ENCODE measurements at regions not wholly inside any gene's neighbourhood (a gene's known extent, or its start where the extent isn't known, plus 50 kb on each side); places are given as distances from the start of the nearest gene placed in this dataset.

GRCh38 chr4:126843492-126844067 lies 789.2 kb upstream of the INTU start:
- intact Hi-C loops (cut with DNase I), result no loop called here
- WGBS, 2 donors, result 96 to 97% methylated on average over 5 of the region's 5 CpGs
- H3K27ac ChIP-seq (ENCODE audit: low read depth in 1 of 2, low read length in 2 of 2), result no peak overlapping the region
- H3K4me3 ChIP-seq (ENCODE audit: low read length in 2 of 2), result no peak overlapping the region
- H3K9me3 ChIP-seq (ENCODE audit: control insufficient read depth, low read length), result no peaks in the 10 kb centered on the region
- no peaks in the 10 kb centered on the region for H3K27me3 ChIP-seq (ENCODE audit: control insufficient read depth in 1 of 2, insufficient read depth in 2 of 2, low read length in 1 of 2)
- no peaks in the 10 kb centered on the region for H3K4me1 ChIP-seq (ENCODE audit: control insufficient read depth in 1 of 2, insufficient read depth in 2 of 2, low read length in 2 of 2)
- no peaks in the 10 kb centered on the region for H3K36me3 ChIP-seq (ENCODE audit: control insufficient read depth in 1 of 2, insufficient read depth in 2 of 2, low read length in 1 of 2)
- ATAC-seq (ENCODE audit: low FRiP score) (no peak), DNase-seq (no peak)

DNA sequence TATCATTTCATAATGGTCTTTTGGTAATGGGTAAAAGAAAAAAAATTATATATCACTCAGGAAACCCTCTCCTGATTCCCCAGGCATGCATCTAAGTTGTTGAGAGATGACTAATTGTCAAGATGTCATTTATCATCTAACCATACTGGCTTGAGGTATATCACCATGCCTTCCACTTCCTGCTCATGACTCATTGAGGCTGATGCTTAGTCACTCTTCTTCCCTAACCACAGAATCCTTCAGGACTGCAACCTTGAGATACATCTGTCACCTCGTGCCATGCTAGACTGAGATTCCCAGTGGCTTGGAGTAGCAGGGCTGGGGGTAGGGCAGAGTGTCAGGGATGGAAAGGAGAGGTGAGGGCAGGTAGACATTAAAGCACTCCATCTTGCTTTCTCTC lies 782.5 kb upstream of the INTU start:
- DNase-seq, result no peak
- H3K4me3 ChIP-seq (ENCODE audit: low read length in 2 of 2), result no peak overlapping the region
- H3K9me3 ChIP-seq (ENCODE audit: control insufficient read depth, low read length), result no peaks in the 10 kb centered on the region
- intact Hi-C loops (cut with DNase I), result no loop called here
- no peak overlapping the region for H3K27ac ChIP-seq (ENCODE audit: low read depth in 1 of 2, low read length in 2 of 2)
- no peaks in the 10 kb centered on the region for H3K36me3 ChIP-seq (ENCODE audit: control insufficient read depth in 1 of 2, insufficient read depth in 2 of 2, low read length in 1 of 2)
- ATAC-seq (ENCODE audit: low FRiP score), result no peak
- no peaks in the 10 kb centered on the region for H3K4me1 ChIP-seq (ENCODE audit: control insufficient read depth in 1 of 2, insufficient read depth in 2 of 2, low read length in 2 of 2)
- no peaks in the 10 kb centered on the region for H3K27me3 ChIP-seq (ENCODE audit: control insufficient read depth in 1 of 2, insufficient read depth in 2 of 2, low read length in 1 of 2)
- 80 to 90% methylated on average over 1 of the region's 1 CpG for WGBS, 2 donors

DNA sequence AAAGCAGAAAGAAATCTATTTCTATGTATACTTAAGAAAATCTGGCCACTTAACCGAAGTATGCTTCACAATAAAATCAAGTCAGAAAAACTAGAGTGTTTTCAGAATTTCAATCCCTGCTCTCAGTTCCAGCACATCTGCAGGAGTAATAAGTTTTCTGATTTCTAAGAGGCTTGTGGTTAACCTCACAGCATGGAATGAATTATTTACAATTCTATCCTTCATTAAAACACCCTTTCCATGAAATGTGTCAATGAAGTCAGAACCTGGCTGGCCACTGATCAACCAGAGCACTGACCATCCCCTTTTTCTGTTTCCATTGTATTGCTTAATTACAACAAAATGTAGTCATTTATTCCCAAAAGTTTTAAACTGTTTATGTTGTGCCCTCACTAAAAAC lies 781.4 kb upstream of the INTU start:
- DNase-seq (no peak), ATAC-seq (ENCODE audit: low FRiP score) (no peak)
- Histone ChIP-seq H3K27me3 (ENCODE audit: control insufficient read depth in 1 of 2, insufficient read depth in 2 of 2, low read length in 1 of 2) (no peaks in the 10 kb centered on the region), H3K4me3 (ENCODE audit: low read length in 2 of 2) (no peak overlapping the region), H3K27ac (ENCODE audit: low read depth in 1 of 2, low read length in 2 of 2) (no peak overlapping the region), H3K36me3 (ENCODE audit: control insufficient read depth in 1 of 2, insufficient read depth in 2 of 2, low read length in 1 of 2) (no peaks in the 10 kb centered on the region), H3K9me3 (ENCODE audit: control insufficient read depth, low read length) (no peaks in the 10 kb centered on the region), H3K4me1 (ENCODE audit: control insufficient read depth in 1 of 2, insufficient read depth in 2 of 2, low read length in 2 of 2) (no peaks in the 10 kb centered on the region)
- WGBS, 2 donors, result 94 to 99% methylated on average over 1 of the region's 1 CpG
- intact Hi-C loops (cut with DNase I), result no loop called here

- H3K4me3 ChIP-seq (ENCODE audit: low read length in 2 of 2), result no peak overlapping the region
- ATAC-seq (ENCODE audit: low FRiP score), result no peak
- intact Hi-C loops (cut with DNase I), result no loop called here
- H3K27ac ChIP-seq (ENCODE audit: low read depth in 1 of 2, low read length in 2 of 2), result no peak overlapping the region
- H3K9me3 ChIP-seq (ENCODE audit: control insufficient read depth, low read length), result no peaks in the 10 kb centered on the region
- no peaks in the 10 kb centered on the region for H3K4me1 ChIP-seq (ENCODE audit: control insufficient read depth in 1 of 2, insufficient read depth in 2 of 2, low read length in 2 of 2)
- H3K36me3 ChIP-seq (ENCODE audit: control insufficient read depth in 1 of 2, insufficient read depth in 2 of 2, low read length in 1 of 2), result no peaks in the 10 kb centered on the region
- H3K27me3 ChIP-seq (ENCODE audit: control insufficient read depth in 1 of 2, insufficient read depth in 2 of 2, low read length in 1 of 2), result no peaks in the 10 kb centered on the region
- DNase-seq, result no peak
Measured at GRCh38 chr4:126853715-126854114, 779.0 kb upstream of the INTU start.

DNA sequence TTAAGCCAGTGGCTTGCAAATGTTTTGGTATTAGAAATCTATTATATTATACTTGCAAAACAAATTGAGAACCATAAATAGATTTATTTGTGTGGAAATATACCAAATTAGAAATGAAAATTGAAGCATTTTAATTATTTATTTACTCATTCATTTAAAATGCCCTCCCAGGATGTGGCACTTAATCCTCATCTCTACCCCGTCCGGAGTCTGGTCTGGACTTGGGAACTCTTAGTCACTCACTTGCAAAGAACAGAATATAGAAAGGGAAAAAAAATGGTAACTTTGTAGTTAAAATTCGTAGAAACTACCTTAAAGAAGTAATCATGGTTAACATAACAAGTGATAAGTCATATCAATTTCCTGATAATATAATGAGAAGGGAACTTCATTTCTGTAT lies 775.9 kb upstream of the INTU start:
- 90 to 93% methylated on average over 3 of the region's 3 CpGs for WGBS, 2 donors
- Histone ChIP-seq H3K9me3 (ENCODE audit: control insufficient read depth, low read length) (no peaks in the 10 kb centered on the region), H3K4me1 (ENCODE audit: control insufficient read depth in 1 of 2, insufficient read depth in 2 of 2, low read length in 2 of 2) (no peaks in the 10 kb centered on the region), H3K27me3 (ENCODE audit: control insufficient read depth in 1 of 2, insufficient read depth in 2 of 2, low read length in 1 of 2) (no peaks in the 10 kb centered on the region), H3K36me3 (ENCODE audit: control insufficient read depth in 1 of 2, insufficient read depth in 2 of 2, low read length in 1 of 2) (no peaks in the 10 kb centered on the region), H3K27ac (ENCODE audit: low read depth in 1 of 2, low read length in 2 of 2) (no peak overlapping the region), H3K4me3 (ENCODE audit: low read length in 2 of 2) (no peak overlapping the region)
- no peak for ATAC-seq (ENCODE audit: low FRiP score)
- intact Hi-C loops (cut with DNase I), result no loop called here
- no peak for DNase-seq

DNA sequence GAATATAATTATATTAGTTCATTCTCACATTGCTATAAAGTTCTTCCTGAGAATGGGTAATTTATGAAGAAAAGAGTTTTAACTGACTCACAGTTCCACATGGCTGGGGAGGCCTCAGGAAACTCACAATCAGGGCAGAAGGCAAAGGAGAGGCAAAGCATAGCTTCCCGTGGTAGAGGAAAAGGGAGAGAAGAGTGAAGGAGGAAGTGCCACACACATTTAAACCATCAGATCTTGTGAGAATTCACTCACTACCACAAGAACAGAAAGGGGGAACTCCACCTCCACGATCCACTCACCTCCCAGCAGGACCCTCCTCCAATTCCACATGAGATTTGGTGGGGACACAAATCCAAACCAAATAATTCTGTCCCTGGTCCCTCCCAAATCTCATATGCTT lies 773.4 kb upstream of the INTU start:
- ATAC-seq (ENCODE audit: low FRiP score), result no peak

GRCh38 chr4:126859872-126860271 lies 772.9 kb upstream of the INTU start:
- H3K36me3 ChIP-seq (ENCODE audit: control insufficient read depth in 1 of 2, insufficient read depth in 2 of 2, low read length in 1 of 2), result no peaks in the 10 kb centered on the region
- DNase-seq (no peak), ATAC-seq (ENCODE audit: low FRiP score) (no peak)
- no peak overlapping the region for H3K27ac ChIP-seq (ENCODE audit: low read depth in 1 of 2, low read length in 2 of 2)
- H3K4me3 ChIP-seq (ENCODE audit: low read length in 2 of 2), result no peak overlapping the region
- WGBS, 2 donors, result 86 to 93% methylated on average over 2 of the region's 2 CpGs
- H3K27me3 ChIP-seq (ENCODE audit: control insufficient read depth in 1 of 2, insufficient read depth in 2 of 2, low read length in 1 of 2), result no peaks in the 10 kb centered on the region
- no peaks in the 10 kb centered on the region for H3K4me1 ChIP-seq (ENCODE audit: control insufficient read depth in 1 of 2, insufficient read depth in 2 of 2, low read length in 2 of 2)
- H3K9me3 ChIP-seq (ENCODE audit: control insufficient read depth, low read length), result no peaks in the 10 kb centered on the region
- intact Hi-C loops (cut with DNase I), result no loop called here

More for the DNA sequence above, 773.4 kb upstream of the INTU start:
- Histone ChIP-seq H3K9me3 (ENCODE audit: control insufficient read depth, low read length) (no peaks in the 10 kb centered on the region), H3K36me3 (ENCODE audit: control insufficient read depth in 1 of 2, insufficient read depth in 2 of 2, low read length in 1 of 2) (no peaks in the 10 kb centered on the region), H3K4me3 (ENCODE audit: low read length in 2 of 2) (no peak overlapping the region), H3K27ac (ENCODE audit: low read depth in 1 of 2, low read length in 2 of 2) (no peak overlapping the region), H3K27me3 (ENCODE audit: control insufficient read depth in 1 of 2, insufficient read depth in 2 of 2, low read length in 1 of 2) (no peaks in the 10 kb centered on the region), H3K4me1 (ENCODE audit: control insufficient read depth in 1 of 2, insufficient read depth in 2 of 2, low read length in 2 of 2) (no peaks in the 10 kb centered on the region)
- intact Hi-C loops (cut with DNase I), result no loop called here
- 89 to 91% methylated on average over 2 of the region's 2 CpGs for WGBS, 2 donors
- no peak for DNase-seq

- WGBS, 2 donors, result 97 to 100% methylated on average over 1 of the region's 1 CpG
- DNase-seq, result no peak
- intact Hi-C loops (cut with DNase I), result no loop called here
Measured at GRCh38 chr4:126860308-126860707, 772.4 kb upstream of the INTU start.

DNA sequence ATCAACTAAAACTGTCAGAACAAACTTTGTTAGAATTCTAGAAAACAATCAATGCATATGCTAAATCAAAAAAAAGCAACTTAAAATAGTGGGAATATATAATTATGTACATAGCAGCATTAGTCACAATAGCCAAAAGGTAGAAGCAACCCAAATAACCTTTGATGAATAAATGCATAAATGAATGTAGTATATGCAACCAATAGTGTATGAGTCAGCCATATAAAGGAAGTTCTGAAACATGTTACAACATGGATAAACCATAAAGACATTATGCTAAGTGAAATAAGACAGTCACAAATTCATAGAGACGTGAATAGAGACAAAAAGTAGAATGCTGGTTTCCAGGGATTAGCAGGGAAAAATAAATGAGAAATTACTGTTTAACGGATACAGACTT lies 762.8 kb upstream of the INTU start:
- Histone ChIP-seq H3K27ac (ENCODE audit: low read depth in 1 of 2, low read length in 2 of 2) (no peak overlapping the region), H3K4me3 (ENCODE audit: low read length in 2 of 2) (no peak overlapping the region), H3K36me3 (ENCODE audit: control insufficient read depth in 1 of 2, insufficient read depth in 2 of 2, low read length in 1 of 2) (no peaks in the 10 kb centered on the region), H3K4me1 (ENCODE audit: control insufficient read depth in 1 of 2, insufficient read depth in 2 of 2, low read length in 2 of 2) (no peaks in the 10 kb centered on the region), H3K9me3 (ENCODE audit: control insufficient read depth, low read length) (no peaks in the 10 kb centered on the region), H3K27me3 (ENCODE audit: control insufficient read depth in 1 of 2, insufficient read depth in 2 of 2, low read length in 1 of 2) (no peaks in the 10 kb centered on the region)
- WGBS, 2 donors, result 88 to 94% methylated on average over 2 of the region's 2 CpGs
- ATAC-seq (ENCODE audit: low FRiP score) (no peak), DNase-seq (no peak)
- intact Hi-C loops (cut with DNase I), result no loop called here

More at GRCh38 chr4:126860308-126860707, 772.4 kb upstream of the INTU start:
- no peaks in the 10 kb centered on the region for H3K9me3 ChIP-seq (ENCODE audit: control insufficient read depth, low read length)
- no peaks in the 10 kb centered on the region for H3K4me1 ChIP-seq (ENCODE audit: control insufficient read depth in 1 of 2, insufficient read depth in 2 of 2, low read length in 2 of 2)
- ATAC-seq (ENCODE audit: low FRiP score), result no peak
- no peak overlapping the region for H3K27ac ChIP-seq (ENCODE audit: low read depth in 1 of 2, low read length in 2 of 2)
- H3K36me3 ChIP-seq (ENCODE audit: control insufficient read depth in 1 of 2, insufficient read depth in 2 of 2, low read length in 1 of 2), result no peaks in the 10 kb centered on the region
- H3K4me3 ChIP-seq (ENCODE audit: low read length in 2 of 2), result no peak overlapping the region
- no peaks in the 10 kb centered on the region for H3K27me3 ChIP-seq (ENCODE audit: control insufficient read depth in 1 of 2, insufficient read depth in 2 of 2, low read length in 1 of 2)
